K562 (cell line): ENCODE measurements at regions not wholly inside any gene's neighbourhood (a gene's known extent, or its start where the extent isn't known, plus 50 kb on each side); places are given as distances from the start of the nearest gene placed in this dataset.

Experiments used
- FOXJ2 ChIP-seq: fragments of 200-800 bp; sonication (Bioruptor generic); IDR thresholded peaks from 2 replicates; pipeline ENCODE4 v1.6.1; 2016; ENCODE audit warnings: missing genetic modification characterization, missing compliant biosample characterization
- MAZ ChIP-seq, 2 experiments: fragments of 450-650 bp in 1 of 2; sonication (generic) in 1 of 2; formaldehyde crosslinking; IDR thresholded peaks in 1 of 2; conservative IDR thresholded peaks in 1 of 2; 2 replicates each; pipeline versions ENCODE4 v1.4.0 to v1.5.0; 2020; ENCODE audit warnings: mild to moderate bottlenecking in 1 of 2, missing genetic modification reagents in 1 of 2
- RBM39 ChIP-seq: fragments of 200-400 bp; formaldehyde crosslinking; optimal IDR thresholded peaks from 2 replicates; pipeline ENCODE3; 2018; ENCODE audit warnings: low read depth, low read length
- SMAD1 ChIP-seq: fragments of 150-350 bp; IDR thresholded peaks from 2 replicates; pipeline ENCODE4 v1.6.1; 2014; ENCODE audit warnings: low read length, low read depth; ENCODE audit not compliant: partially characterized antibody
- SNIP1 ChIP-seq: fragments of 450-650 bp; IDR thresholded peaks from 2 replicates; pipeline ENCODE4 v1.7.1; 2017; ENCODE audit warnings: low read depth, mild to moderate bottlenecking
- TF ChIP-seq, protein P1 (sequence below), 2 experiments: IDR thresholded peaks; 2 replicates each; pipeline ENCODE4 v1.6.1; 2012; ENCODE audit warnings: improper control_type of control experiment in 2 of 2, low read depth in 2 of 2, low read length in 2 of 2, borderline replicate concordance in 1 of 2
- TF ChIP-seq, protein P2 (sequence below): fragments of 250-450 bp; sonication (Bioruptor Pico); IDR thresholded peaks from 2 replicates; pipeline ENCODE4 v1.8.0; 2021; ENCODE audit warnings: mild to moderate bottlenecking, moderate library complexity
- TF ChIP-seq, protein P3 (sequence below): fragments of 150-350 bp; IDR thresholded peaks from 2 replicates; pipeline ENCODE4 v1.6.1; 2014; ENCODE audit warnings: low read depth, mild to moderate bottlenecking, low read length, borderline replicate concordance
- TF ChIP-seq, protein P4 (sequence below): fragments of 250-450 bp; sonication (Bioruptor Pico); IDR thresholded peaks from 2 replicates; pipeline ENCODE4 v1.8.0; 2021; ENCODE audit warnings: moderate library complexity, mild to moderate bottlenecking, inconsistent platforms
- TF ChIP-seq, protein P5 (sequence below), 2 experiments: fragments of 450-650 bp; conservative IDR thresholded peaks; 2 replicates each; pipeline ENCODE4 v1.6.1; 2017; ENCODE audit warnings: mild to moderate bottlenecking in 2 of 2, moderate library complexity in 2 of 2

DNA sequence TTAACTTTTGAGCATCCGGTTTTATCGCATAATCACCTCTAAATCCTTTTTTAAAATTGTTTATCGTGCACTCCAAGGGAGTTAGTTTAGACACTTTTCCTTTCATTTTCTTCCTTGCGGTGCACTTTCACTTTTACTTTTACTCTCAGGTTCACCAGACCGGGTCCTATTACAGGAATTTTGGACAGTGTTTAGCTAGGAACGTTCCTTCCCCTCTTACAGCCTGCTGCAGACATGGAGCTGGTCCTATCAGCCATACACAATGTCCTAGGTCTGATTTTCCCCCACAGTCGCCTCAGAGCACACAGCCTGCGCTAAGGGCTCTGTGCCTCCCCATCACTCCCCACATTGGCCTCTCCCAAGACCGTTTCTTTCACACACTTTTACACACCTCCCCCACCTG is 103.9 kb downstream of the ALG10 start (continued):
- TF ChIP-seq, protein P1, sequence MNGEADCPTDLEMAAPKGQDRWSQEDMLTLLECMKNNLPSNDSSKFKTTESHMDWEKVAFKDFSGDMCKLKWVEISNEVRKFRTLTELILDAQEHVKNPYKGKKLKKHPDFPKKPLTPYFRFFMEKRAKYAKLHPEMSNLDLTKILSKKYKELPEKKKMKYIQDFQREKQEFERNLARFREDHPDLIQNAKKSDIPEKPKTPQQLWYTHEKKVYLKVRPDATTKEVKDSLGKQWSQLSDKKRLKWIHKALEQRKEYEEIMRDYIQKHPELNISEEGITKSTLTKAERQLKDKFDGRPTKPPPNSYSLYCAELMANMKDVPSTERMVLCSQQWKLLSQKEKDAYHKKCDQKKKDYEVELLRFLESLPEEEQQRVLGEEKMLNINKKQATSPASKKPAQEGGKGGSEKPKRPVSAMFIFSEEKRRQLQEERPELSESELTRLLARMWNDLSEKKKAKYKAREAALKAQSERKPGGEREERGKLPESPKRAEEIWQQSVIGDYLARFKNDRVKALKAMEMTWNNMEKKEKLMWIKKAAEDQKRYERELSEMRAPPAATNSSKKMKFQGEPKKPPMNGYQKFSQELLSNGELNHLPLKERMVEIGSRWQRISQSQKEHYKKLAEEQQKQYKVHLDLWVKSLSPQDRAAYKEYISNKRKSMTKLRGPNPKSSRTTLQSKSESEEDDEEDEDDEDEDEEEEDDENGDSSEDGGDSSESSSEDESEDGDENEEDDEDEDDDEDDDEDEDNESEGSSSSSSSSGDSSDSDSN (IDR thresholded peaks at IDR 0.05; ENCODE audit: borderline replicate concordance in 1 of 2, low read depth in 2 of 2, low read length in 2 of 2): no peak
- TF ChIP-seq SNIP1: no peak
- TF ChIP-seq, protein P2, sequence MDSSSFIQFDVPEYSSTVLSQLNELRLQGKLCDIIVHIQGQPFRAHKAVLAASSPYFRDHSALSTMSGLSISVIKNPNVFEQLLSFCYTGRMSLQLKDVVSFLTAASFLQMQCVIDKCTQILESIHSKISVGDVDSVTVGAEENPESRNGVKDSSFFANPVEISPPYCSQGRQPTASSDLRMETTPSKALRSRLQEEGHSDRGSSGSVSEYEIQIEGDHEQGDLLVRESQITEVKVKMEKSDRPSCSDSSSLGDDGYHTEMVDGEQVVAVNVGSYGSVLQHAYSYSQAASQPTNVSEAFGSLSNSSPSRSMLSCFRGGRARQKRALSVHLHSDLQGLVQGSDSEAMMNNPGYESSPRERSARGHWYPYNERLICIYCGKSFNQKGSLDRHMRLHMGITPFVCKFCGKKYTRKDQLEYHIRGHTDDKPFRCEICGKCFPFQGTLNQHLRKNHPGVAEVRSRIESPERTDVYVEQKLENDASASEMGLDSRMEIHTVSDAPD (CRISPR knock-in tag): no peak
- TF ChIP-seq, protein P3, sequence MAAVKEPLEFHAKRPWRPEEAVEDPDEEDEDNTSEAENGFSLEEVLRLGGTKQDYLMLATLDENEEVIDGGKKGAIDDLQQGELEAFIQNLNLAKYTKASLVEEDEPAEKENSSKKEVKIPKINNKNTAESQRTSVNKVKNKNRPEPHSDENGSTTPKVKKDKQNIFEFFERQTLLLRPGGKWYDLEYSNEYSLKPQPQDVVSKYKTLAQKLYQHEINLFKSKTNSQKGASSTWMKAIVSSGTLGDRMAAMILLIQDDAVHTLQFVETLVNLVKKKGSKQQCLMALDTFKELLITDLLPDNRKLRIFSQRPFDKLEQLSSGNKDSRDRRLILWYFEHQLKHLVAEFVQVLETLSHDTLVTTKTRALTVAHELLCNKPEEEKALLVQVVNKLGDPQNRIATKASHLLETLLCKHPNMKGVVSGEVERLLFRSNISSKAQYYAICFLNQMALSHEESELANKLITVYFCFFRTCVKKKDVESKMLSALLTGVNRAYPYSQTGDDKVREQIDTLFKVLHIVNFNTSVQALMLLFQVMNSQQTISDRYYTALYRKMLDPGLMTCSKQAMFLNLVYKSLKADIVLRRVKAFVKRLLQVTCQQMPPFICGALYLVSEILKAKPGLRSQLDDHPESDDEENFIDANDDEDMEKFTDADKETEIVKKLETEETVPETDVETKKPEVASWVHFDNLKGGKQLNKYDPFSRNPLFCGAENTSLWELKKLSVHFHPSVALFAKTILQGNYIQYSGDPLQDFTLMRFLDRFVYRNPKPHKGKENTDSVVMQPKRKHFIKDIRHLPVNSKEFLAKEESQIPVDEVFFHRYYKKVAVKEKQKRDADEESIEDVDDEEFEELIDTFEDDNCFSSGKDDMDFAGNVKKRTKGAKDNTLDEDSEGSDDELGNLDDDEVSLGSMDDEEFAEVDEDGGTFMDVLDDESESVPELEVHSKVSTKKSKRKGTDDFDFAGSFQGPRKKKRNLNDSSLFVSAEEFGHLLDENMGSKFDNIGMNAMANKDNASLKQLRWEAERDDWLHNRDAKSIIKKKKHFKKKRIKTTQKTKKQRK: no peak
- no peak for TF ChIP-seq FOXJ2 (tag)
- TF ChIP-seq, protein P4, sequence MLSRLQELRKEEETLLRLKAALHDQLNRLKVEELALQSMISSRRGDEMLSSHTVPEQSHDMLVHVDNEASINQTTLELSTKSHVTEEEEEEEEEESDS (CRISPR knock-in tag): no peak
- TF ChIP-seq, protein P5, sequence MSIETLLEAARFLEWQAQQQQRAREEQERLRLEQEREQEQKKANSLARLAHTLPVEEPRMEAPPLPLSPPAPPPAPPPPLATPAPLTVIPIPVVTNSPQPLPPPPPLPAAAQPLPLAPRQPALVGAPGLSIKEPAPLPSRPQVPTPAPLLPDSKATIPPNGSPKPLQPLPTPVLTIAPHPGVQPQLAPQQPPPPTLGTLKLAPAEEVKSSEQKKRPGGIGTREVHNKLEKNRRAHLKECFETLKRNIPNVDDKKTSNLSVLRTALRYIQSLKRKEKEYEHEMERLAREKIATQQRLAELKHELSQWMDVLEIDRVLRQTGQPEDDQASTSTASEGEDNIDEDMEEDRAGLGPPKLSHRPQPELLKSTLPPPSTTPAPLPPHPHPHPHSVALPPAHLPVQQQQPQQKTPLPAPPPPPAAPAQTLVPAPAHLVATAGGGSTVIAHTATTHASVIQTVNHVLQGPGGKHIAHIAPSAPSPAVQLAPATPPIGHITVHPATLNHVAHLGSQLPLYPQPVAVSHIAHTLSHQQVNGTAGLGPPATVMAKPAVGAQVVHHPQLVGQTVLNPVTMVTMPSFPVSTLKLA (conservative IDR thresholded peaks at IDR 0.05): no peak
- TF ChIP-seq RBM39: no peak
- 0 out of 4 replicates have a peak, but pooled peaks of 1 of the 2 experiments have one; percentile 18 for TF ChIP-seq MAZ (CRISPR knock-in tag; conservative IDR thresholded peaks at IDR 0.05 in 1 of 2, IDR thresholded peaks at IDR 0.05 in 1 of 2)
- no peak for TF ChIP-seq SMAD1
